ENCODE measurements at regions not wholly inside any gene's neighbourhood (a gene's known extent, or its start where the extent isn't known, plus 50 kb on each side); places are given as distances from the start of the nearest gene placed in this dataset.

DNA sequence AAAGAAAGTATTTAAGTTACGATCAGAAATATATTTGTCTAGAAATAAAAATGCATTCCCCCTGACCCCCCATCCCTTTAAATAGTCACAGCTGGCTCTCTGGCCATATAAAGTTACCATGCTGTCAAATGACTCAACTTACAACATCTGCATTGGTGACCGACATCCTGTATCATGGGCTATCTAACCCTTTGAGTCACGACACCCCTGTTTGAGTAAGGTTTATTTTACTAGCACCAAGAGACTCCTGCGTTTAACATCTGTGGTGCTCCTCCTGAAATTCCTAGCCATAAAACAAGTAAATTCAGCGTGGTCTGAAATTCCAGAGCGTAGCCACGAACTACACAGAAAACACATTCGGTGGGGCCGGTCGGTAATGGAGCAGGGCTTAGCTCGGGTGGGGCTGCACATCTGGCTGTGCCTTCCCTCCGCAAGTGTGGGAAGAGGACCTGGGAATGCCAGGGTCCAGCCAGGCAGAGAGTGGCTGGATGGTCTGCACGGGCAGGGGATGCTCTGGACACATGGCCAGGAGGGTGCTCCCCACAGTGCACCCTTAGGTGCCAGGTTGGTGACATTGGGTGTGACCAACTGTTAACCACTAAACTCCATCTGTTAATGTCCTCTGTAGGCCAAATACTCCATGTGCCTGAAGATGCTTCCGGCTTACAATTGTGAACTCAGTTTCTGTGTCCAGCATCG, 53.0 kb upstream of the CLDN14 start:
- DNase-seq (ENCODE audit: low spot score): no peak

DNA sequence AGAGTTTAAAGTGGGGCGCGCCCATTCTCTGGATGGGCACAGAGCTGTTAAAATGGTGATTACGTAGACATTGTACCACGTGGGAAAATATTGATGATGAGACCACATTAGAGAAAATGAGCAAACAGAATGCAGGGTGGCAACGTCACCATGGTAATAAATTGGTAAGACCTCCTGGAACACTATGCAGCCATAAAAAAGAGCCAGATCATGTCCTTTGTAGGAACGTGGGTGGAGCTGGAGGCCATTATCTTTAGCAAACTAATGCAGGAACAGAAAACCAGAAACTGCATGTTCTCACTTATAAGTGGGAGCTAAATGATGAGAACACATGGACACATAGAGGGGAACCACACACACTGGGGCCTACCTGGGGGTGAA, 53.5 kb upstream of the CLDN14 start:
- no peak for DNase-seq (ENCODE audit: low spot score)

DNA sequence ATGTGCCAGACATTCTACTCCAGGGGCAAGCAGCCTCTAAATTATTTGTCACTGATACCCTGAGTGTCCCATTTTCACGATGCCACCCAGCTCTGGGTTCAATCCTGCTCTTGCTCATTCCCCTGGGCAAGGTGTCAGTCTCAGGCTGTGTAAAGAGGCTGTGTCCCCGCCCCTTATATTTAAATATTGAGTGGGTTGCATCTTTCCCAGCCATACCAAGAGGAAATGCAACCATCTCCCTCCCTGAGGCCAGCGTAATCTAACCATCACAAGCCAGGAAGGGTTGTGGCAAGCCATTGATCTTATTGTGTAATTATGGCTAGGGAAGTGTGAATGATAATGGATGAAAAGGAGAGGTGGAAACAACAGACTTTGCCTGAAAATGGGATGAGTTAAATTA, 54.7 kb upstream of the CLDN14 start:
- DNase-seq (ENCODE audit: low spot score): no peak

DNA sequence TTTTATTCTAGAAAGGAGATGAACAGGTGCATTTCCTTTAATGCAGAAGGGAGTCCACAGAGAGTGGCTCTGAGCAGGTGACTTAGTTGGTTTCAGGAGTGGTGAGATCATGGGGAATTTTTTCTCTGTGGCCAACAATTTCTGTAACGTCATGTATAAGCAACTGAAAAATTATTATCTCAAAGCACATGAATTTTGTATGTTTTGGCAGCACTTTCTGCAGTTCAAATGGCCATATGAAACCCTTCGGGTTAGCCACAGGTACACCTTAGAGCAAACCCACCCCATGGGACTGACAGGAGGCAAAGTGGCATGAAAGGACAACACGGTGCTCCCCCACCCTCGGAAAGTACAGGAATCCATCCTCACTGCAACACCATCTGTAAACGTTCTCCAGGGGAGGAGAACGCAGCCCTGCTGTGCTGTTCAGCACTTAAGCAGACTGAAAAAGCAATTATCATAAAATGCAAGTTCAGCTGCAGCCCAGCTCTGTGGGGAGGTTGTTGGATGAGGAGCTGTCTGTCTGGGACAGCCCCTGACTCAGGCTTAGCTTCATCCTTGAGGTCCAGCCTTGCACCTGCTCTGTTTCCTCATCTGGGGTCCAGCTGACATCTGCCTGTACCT, 55.8 kb upstream of the CLDN14 start:
- DNase-seq (ENCODE audit: low spot score): no peak

DNA sequence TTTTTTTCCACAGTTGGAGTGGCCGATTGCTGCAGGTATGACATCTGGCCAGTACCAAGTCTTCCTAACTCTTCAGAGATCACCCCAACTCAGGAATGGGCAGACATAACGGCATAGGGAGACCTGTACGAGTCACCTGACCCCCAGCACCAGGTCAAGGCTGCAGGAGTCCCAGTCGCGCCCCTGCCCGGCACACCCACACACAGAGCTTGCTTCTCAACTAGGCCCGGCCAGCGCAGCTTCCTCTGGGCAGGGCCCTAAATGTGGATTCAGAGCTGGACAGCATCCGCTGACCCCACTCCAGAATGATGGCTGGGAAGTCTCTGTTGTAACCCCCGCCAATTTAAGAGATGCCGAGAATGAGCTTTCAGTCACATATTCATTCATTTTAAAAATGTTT, 58.8 kb upstream of the CLDN14 start:
- no peak for DNase-seq (ENCODE audit: low spot score)

DNA sequence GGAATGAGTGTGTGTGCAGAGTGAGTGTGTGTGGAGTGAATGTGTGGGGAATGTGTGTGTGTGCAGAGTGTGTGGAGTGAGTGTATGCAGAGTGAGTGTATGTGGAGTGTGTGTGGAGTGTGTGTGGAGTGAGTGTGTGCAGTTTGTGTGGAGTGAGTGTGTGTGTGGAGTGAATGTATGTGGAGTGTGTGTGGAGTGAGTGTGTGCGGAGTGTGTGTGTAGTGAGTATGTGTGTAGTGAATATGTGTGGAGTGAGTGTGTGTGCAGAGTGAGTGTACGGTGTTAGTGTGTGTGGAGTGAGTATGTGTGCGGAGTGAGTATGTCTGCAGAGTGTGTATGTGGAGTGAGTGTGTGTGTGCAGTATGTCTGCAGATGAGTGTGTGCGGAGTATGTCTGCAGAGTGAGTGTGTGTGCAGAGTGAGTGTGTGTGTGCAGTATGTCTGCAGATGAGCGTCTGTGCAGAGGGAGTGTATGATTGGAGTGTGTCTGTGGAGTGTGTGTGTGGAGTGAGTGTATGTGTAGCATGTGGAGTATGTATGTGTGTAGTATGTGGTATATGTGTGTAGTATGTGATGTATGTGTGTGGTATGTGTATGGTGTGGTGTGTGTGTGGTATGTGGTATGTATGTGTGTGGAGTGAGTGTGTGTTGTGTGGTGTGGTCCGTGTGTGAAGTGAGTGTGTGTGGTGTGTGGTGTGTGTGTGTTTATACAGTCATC, 59.7 kb upstream of the CLDN14 start:
- no peak for DNase-seq (ENCODE audit: low spot score)

DNA sequence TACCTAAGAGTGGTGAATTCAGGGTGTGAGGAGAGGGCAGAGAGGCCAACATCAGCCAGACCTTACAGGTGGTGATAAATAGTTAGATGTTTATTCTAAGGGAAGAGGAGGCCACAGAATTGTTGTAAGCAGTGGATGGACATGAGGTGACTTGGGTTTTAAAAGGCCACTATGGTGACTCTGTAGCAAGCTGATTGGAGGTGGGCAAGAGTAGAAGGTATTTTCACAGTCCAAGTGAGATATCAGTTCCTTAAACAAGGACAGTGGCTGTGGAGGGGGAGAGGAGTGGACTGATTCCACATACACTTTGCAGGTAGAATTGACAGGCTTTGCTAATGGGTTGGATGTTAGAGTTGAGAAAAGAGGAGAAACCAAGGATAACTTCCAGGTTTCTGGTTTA, 60.8 kb upstream of the CLDN14 start:
- no peak for DNase-seq (ENCODE audit: low spot score)

DNA sequence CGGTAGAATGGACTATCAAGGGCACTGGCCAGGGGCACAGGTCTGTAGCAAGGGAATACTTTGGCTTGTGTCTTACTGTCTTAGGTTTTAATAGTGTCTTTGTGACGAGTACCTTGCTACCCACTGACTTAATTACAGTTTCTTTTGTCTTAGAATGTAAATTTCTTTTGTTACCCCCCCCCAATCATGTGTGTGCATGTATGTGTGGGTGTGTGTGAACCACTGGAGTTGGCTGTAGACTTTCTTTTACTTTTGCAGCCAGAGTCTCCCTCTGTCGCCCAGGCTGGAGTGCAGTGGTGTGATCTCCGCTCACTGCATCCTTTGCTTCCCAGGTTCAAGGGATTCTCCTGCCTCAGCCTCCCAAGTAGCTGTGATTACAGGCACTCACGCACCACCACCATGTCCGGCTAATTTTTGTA, 61.8 kb upstream of the CLDN14 start:
- no peak for DNase-seq (ENCODE audit: low spot score)

DNA sequence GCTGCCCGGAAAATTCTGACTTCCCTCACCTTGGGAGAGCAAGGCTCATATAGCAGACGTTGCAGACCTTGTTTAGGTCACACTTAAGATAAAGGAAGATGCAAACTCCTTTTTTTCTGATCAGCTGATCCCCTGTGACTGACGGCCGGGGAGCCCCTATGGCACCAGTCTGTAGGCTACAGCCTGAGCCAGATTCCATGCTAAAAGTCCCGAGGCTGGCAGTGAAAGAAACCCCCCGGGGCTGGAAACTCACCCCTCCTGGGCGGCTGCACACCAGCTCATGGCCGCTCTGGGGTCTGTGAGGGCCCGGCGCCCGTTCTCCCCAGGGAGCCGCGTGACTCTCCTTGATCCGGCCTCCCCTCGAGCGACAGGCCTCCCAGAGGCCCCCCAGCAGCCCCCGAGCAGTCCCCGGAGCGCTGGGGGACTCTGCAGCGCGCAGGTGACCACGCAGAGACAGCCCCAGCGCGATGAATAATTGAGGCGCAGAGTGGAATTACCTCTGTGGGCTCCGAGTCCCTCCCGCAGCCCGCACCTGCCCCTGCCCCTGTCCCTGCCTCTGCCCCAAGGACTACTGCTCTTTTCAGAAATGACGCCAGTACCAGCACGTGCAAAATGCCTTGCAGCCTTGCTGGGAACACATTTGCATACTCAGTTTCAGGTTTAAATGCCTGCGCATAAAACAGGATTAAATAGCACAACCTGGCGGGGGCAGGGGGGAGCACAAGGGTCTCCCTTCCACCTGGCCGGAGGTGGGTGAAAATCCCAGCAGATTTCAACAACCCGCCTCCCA, 62.6 kb upstream of the CLDN14 start:
- no peak for DNase-seq (ENCODE audit: low spot score)

DNA sequence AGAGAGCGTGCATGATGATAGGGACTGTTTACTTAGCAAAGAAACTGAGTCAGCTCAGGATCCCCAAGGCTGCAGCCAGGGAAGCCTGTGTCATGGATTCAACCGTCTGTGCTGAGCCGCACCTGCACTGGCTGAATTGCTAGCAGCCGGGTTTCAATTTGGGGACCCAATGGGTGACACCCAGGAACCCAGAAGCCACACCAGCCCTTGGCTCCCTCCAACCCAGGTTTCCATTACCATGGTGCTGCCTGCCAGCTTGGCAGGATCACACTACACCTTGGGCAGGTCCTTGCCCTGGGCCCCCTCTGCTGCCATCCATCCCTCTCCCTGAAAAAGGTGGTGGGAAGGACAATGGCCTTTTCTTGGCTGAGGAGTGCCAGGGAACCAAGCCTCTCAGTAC, 64.0 kb upstream of the CLDN14 start:
- DNase-seq (ENCODE audit: low spot score): no peak

DNA sequence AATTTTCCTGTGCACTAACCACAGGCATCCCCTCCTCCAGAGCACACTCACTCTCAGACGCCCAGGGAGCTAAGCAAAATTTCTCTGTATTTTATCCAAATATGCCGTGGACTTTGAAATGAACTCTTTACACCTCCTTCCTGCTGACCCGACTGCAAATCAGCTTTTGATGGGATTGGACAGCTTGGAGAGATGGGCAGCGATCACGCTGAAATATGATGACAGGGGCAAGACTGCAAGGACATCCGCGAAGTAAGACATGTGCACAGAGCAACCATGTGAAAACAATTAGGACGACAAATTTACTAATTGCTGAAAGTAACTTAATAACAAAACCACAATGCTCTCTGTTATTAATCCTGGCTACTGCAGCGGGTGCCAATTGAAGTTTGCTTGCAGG, 64.6 kb upstream of the CLDN14 start:
- no peak for DNase-seq (ENCODE audit: low spot score)

DNA sequence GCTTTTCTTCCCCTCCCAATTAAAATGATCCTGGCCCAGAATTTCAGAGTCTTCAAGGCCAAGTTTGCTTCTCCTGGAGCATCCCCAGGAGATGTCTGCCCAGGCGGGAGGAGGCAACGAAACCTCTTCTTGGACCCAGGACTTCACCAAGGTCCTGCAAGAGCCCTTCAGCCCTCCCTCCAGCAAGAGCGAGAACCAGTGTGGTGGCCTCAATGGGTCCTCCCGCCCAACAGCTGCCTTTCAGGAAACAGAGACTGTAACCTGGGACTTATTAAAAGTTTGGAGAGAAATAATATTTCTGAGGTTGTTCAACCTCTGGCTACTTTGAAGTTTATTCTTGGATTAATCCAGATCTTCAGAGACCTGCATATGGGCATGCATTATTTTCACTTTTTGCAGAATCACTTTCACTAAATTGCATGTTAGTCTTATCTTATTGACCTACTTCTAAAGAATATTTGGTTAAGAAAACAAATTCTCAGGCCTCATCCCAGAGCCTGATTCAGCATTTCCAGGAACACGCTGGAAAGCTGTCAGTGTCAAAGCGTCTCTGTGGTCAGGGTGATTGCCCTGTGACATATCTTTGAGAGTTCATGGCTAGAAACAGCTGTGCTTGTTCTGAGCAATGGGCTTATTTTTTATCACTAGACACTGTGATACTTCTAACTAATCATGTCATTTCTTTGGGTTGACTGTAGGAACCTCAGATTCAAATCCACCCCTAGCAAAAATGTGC, 66.0 kb upstream of the CLDN14 start:
- DNase-seq (ENCODE audit: low spot score): no peak

DNA sequence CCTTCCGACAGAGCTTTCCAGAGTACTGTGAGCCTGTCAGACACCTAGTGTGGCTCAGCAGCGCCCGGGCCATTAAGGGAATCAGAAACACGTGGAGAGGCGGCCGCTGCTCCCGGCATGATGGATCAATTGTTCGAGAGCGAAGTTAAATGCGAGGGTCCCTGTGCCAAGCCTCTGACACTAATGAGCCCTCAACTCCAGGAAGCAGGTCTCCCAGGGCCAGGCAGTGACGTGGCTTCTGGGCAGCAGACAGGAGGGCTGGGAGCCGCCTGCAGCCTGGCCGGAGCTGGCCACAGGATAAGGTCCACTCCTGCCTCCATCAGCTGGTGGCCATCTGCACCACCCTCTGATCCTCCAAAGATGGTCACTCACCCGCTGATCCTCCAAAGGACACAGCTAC, 67.5 kb upstream of the CLDN14 start:
- no peak for DNase-seq (ENCODE audit: low spot score)

DNA sequence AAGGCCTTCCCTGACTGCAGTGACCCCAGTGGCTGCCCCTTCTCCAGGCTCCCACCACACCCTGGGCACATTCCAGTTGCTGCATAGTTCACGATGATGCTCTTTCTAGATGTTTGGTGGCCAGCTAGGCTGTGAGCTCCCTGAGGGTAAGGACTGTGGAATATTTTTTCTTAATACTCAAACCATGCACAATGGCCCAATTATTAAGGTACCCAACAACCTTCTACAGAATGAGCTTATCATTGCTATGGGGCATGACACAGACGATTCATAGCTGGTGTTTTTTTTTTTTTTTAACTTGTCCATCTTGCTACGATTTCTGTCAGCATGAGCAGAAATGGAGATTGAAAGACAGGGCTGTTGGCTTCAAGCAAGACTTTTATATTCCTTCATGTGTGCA, 68.9 kb upstream of the CLDN14 start:
- no peak for DNase-seq (ENCODE audit: low spot score)

DNA sequence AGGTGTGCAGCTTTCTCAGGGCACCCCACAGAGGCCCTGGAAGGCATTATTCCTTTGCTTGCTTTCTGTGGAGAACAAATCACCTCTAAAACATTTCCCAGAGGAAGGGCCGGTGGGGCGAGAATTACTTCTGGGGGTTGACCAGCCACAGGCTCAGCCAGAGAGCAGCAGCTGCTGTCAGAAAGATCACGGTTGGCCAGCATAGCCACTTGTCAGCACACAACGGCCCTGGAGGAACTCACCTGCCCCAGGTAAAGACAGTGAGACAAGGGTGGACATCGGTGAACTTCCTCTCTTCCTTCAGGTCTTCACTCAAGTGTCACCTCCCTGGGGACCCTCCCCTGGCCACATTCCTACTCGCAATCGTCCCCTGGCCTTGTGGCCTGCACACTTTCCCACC, 69.5 kb upstream of the CLDN14 start:
- DNase-seq (ENCODE audit: low spot score): no peak

DNA sequence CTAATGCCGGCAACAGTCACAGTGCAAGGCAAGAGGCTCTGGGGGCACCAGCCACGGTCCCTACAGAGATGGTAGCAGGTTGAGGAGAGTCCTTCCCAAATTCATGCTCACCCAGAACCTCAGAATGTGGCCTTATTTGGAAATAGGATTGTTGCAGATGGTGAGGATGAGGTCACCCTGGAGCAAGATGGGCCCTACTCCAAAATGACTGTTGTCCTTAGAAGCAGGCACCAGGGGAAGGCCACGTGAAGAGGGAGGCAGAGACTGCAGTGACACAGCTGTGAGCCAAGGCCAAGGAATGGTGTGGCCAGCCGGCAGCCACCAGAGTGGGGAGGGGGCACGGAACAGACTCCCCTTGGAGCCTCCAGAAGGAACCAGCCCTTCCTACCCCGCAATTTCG, 70.8 kb upstream of the CLDN14 start:
- no peak for DNase-seq (ENCODE audit: low spot score)

DNA sequence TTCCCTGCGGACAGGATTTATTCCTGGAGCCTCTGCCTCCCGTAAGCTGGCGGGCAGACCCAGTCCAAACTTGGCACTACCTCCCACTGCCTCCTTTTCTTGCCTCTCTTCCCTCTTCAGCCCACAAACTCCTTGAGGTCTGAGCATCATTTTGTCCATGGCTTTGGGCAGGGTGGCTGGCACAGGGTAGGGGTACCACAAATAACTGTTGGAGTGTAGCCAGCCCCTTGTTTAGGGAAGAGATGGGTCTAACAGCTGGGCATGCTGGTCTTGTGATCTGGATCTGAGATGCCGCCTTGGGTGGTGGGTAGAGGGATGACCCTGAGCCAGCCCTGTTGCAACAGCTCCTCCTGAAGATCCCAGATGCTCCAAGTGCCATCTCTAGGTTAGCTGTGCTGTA, 71.4 kb upstream of the CLDN14 start:
- DNase-seq (ENCODE audit: low spot score): no peak

DNA sequence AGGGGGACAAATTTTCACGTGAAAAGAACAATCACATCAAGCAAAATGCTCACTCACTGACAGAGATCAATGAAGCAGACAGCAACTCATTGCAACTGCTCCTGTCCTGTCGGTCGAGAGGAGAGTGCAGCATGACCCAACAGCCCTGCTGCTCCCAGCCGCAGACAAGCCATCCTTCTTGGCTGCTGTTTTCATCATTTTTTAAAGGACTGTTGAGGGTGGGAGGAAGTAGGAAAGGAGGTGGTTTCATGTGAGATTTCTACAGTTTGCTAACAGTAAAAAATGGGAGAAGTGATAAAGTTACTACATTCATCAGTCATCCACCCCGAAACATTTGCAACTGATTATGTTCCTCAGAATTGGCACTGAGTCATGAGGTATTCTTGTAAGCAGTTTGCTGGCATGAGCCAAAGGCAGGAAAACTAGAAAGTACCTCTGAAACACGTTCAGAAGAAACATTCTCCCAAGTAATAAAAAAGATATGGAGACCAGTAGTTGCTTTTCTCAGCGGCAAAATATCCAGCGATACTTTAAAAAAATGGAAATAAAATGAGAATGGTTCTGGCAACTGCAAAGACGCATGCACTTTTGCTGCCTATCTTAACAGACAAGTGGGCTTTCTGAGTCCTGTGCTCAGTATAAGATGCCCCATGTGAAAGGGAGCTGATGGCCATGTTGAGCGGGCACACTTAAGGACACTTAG, 72.0 kb upstream of the CLDN14 start:
- no peak for DNase-seq (ENCODE audit: low spot score)

DNA sequence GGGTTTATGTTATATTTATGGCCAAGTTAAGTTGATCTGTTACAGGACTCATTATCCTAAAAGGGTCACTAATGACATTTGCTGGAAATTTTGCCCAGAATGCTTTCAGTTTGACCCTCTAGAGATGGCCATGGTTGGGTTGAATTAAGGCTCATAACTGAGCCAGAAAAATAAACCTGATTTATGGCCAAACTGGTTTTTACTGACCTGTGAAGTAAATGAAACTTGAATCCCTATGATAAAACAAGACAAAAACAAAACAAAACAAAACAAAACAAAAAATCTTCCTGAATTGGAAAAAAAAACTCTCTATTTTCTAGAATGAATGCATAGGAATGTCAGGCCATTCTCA, 72.5 kb upstream of the CLDN14 start:
- no peak for DNase-seq (ENCODE audit: low spot score)

DNA sequence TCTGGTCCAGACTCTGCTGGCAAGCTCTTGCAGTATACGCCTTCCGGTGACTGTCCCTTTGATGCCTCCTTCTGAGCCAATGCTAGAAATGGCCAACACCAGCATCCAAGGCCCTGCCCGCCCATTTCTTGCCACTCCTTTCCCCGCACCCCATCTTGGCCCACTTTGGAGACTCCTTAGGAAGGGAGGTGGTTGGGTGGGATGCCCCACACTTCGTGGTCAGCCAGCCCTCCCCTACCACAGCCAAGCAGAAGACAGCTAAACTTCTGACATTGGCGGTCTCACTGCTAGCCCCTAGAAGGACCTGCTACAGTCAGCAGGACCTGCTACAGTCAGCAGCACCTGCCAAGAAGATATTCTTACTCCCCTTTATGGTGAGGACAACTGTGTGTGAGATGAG, 73.5 kb upstream of the CLDN14 start:
- no peak for DNase-seq (ENCODE audit: low spot score)

DNA sequence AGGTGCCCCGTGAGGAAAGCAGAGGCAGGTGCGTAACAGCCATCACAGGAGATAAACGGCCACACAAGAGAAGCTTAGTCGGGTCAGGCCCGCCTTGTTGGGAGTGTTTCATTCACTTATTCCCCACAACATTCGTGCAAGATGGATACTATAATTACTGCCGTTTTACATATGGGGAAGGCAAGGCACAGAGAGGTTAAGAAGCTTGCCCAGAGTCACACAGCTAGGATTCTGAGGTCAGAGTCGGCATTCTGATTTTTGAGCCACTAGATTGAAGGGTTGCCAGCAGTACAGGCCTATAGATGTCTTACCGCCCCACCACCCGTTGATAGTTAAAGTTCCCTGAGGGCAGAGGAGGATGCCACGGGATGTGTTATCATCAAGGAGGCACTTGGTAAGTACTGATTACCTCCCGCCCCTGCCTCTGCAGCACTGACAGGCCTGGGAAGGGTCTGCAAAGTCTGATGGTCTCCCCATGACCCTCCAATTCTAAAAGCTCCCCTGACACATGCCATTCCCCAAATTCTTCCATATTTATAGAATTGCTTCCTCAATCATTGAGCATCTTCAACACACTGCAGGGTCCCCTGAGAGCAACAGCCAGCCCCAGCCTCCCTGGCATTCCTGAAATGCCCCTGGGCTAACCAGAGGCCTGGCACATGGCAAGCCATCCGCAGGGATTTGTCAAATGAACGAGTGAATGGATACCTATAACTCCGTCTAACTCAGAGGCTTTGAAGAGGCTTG, 74.7 kb upstream of the CLDN14 start:
- no peak for DNase-seq (ENCODE audit: low spot score)

Data from hematopoietic multipotent progenitor cell treated with erythropoietin and hydrocortisone succinate and interleukin-3 and kit ligand, for 15 days (in vitro differentiated cells).